Liver (tissue), 8 donors: ENCODE measurements at regions not wholly inside any gene's neighbourhood (a gene's known extent, or its start where the extent isn't known, plus 50 kb on each side); places are given as distances from the start of the nearest gene placed in this dataset.

Source experiments
- DNase-seq: peaks from one replicate; pipeline ENCODE4 v3.0.0-alpha.2; 2017; ENCODE audit warnings: low spot score
- H3K27ac ChIP-seq, 2 donors: one replicate each; pipeline ENCODE4 v1.7.0; 2013; ENCODE audit warnings: inconsistent platforms in 2 of 2, low read length in 2 of 2, control low read depth in 1 of 2, low read depth in 1 of 2, mild to moderate bottlenecking in 1 of 2
- H3K27me3 ChIP-seq, 4 donors: one replicate each; pipeline versions ENCODE4 v1.6.1 to v1.7.0; 2013; ENCODE audit warnings: low read length in 3 of 4, inconsistent platforms in 1 of 4, mild to moderate bottlenecking in 1 of 4, moderate library complexity in 1 of 4; ENCODE audit not compliant: control insufficient read depth in 4 of 4, insufficient read depth in 4 of 4
- H3K36me3 ChIP-seq, 4 donors: one replicate each; pipeline versions ENCODE4 v1.6.1 to v1.7.0; 2013; ENCODE audit warnings: low read length in 3 of 4, mild to moderate bottlenecking in 3 of 4, low read depth in 1 of 4, moderate library complexity in 1 of 4; ENCODE audit not compliant: control insufficient read depth in 4 of 4, insufficient read depth in 3 of 4
- H3K4me1 ChIP-seq, 4 donors: one replicate each; pipeline versions ENCODE4 v1.6.1 to v1.7.0; 2013; ENCODE audit warnings: low read length in 3 of 4, mild to moderate bottlenecking in 3 of 4, moderate library complexity in 1 of 4; ENCODE audit not compliant: control insufficient read depth in 4 of 4, insufficient read depth in 4 of 4
- H3K4me3 ChIP-seq, 3 donors: one replicate each; pipeline versions ENCODE4 v1.6.1 to v1.7.0; 2013; ENCODE audit warnings: low read length in 3 of 3, control low read depth in 1 of 3, low read depth in 1 of 3, mild to moderate bottlenecking in 1 of 3
- H3K9ac ChIP-seq, 2 donors: one replicate each; pipeline ENCODE4 v1.7.0; 2013; ENCODE audit warnings: low read length in 2 of 2, mild to moderate bottlenecking in 2 of 2, moderate library complexity in 2 of 2, control low read depth in 1 of 2, low read depth in 1 of 2
- H3K9me3 ChIP-seq, 4 donors: one replicate each; pipeline versions ENCODE4 v1.6.1 to v1.7.0; 2013; ENCODE audit warnings: low read length in 3 of 4; ENCODE audit not compliant: control insufficient read depth in 4 of 4
- ATF3 ChIP-seq: IDR thresholded peaks from 2 replicates; pipeline ENCODE4 v1.6.1; 2016; ENCODE audit warnings: antibody characterized with exemption
- CTCF ChIP-seq: fragments of 150-350 bp; IDR thresholded peaks from 2 replicates; pipeline ENCODE4 v1.5.1; 2017; ENCODE audit warnings: improper control_type of control experiment, low read depth, low read length; ENCODE audit not compliant: missing input control
- EGR1 ChIP-seq, 2 donors: IDR thresholded peaks; 2 replicates each; pipeline ENCODE4 v1.6.1; 2016 to 2018; ENCODE audit warnings: antibody characterized with exemption in 2 of 2, low read depth in 2 of 2
- FOXA1 ChIP-seq: IDR thresholded peaks from 2 replicates; pipeline ENCODE4 v1.6.1; 2016; ENCODE audit warnings: antibody characterized with exemption
- FOXA2 ChIP-seq: IDR thresholded peaks from 2 replicates; pipeline ENCODE4 v1.6.1; 2016; ENCODE audit warnings: antibody characterized with exemption
- GABPA ChIP-seq, 2 donors: IDR thresholded peaks in 1 of 2; conservative IDR thresholded peaks in 1 of 2; 2 replicates each; pipeline ENCODE4 v1.6.1; 2016; ENCODE audit warnings: antibody characterized with exemption in 2 of 2, mild to moderate bottlenecking in 1 of 2, moderate library complexity in 1 of 2
- HNF4A ChIP-seq, 2 donors: conservative IDR thresholded peaks; 2 replicates each; pipeline ENCODE4 v1.6.1; 2016; ENCODE audit warnings: antibody characterized with exemption in 2 of 2, mild to moderate bottlenecking in 2 of 2
- HNF4G ChIP-seq: IDR thresholded peaks from 2 replicates; pipeline ENCODE4 v1.6.1; 2016; ENCODE audit warnings: antibody characterized with exemption
- NR2F2 ChIP-seq: IDR thresholded peaks from 2 replicates; pipeline ENCODE4 v1.6.1; 2016; ENCODE audit warnings: antibody characterized with exemption
- RAD21 ChIP-seq, 2 donors: IDR thresholded peaks; 2 replicates each; pipeline ENCODE4 v1.6.1; 2016; ENCODE audit warnings: antibody characterized with exemption in 2 of 2, mild to moderate bottlenecking in 2 of 2
- RXRA ChIP-seq, 2 donors: IDR thresholded peaks; 2 replicates each; pipeline ENCODE4 v1.6.1; 2017 to 2018; ENCODE audit warnings: antibody characterized with exemption in 2 of 2, mild to moderate bottlenecking in 1 of 2
- SP1 ChIP-seq: IDR thresholded peaks from 2 replicates; pipeline ENCODE4 v1.6.1; 2018; ENCODE audit warnings: antibody characterized with exemption, mild to moderate bottlenecking
- TAF1 ChIP-seq: conservative IDR thresholded peaks from 2 replicates; pipeline ENCODE4 v1.6.1; 2016; ENCODE audit warnings: antibody characterized with exemption, mild to moderate bottlenecking
- YY1 ChIP-seq: IDR thresholded peaks from 2 replicates; pipeline ENCODE4 v1.6.1; 2016; ENCODE audit warnings: antibody characterized with exemption, mild to moderate bottlenecking
- ZBTB33 ChIP-seq: IDR thresholded peaks from 2 replicates; pipeline ENCODE4 v1.6.1; 2016; ENCODE audit warnings: antibody characterized with exemption
- WGBS: extraction: QIAGEN DNeasy Blood & Tissue Kit; methylation state at CpG from one replicate; pipeline ENCODE4 v1.1.7; 2013; 5-methylcytosine and 5-hydroxymethylcytosine counted together
- donor health status: healthy.
- donor health status: healthy.
- donor health status: healthy.
- donor health status: healthy.
- donor health status: healthy.

- H3K9ac ChIP-seq = no peak overlapping the region
- TF ChIP-seq NR2F2 = no peak
- no peak for TF ChIP-seq RAD21 (IDR thresholded peaks at IDR 0.05)
- TF ChIP-seq RXRA (IDR thresholded peaks at IDR 0.05) = no peak
- TF ChIP-seq CTCF = no peak
- TF ChIP-seq EGR1 (IDR thresholded peaks at IDR 0.05; ENCODE audit: low read depth in 2 of 2) = no peak
- no peak for TF ChIP-seq HNF4A (conservative IDR thresholded peaks at IDR 0.05)
- TF ChIP-seq FOXA2 = no peak
- no peak for TF ChIP-seq HNF4G
- no peak for TF ChIP-seq GABPA (IDR thresholded peaks at IDR 0.05 in 1 of 2, conservative IDR thresholded peaks at IDR 0.05 in 1 of 2)
- no peak for TF ChIP-seq ZBTB33
- no peak for TF ChIP-seq FOXA1
- H3K4me3 ChIP-seq = no peak overlapping the region
- no peaks in the 10 kb centered on the region for H3K27me3 ChIP-seq
- H3K36me3 ChIP-seq = no peaks in the 10 kb centered on the region
- H3K27ac ChIP-seq = no peak overlapping the region
- no peak for DNase-seq
- no peaks in the 10 kb centered on the region for H3K9me3 ChIP-seq
- no peaks in the 10 kb centered on the region for H3K4me1 ChIP-seq
- 90% methylated on average over 2 of the region's 2 CpGs for WGBS
Observed at GRCh38 chr2:138183705-138184104, 219.4 kb downstream of the HNMT start.

- no peak for DNase-seq
- Histone ChIP-seq H3K27me3 (no peaks in the 10 kb centered on the region), H3K4me1 (no peaks in the 10 kb centered on the region), H3K27ac (no peak overlapping the region), H3K4me3 (no peak overlapping the region), H3K36me3 (no peaks in the 10 kb centered on the region), H3K9me3 (no peaks in the 10 kb centered on the region), H3K9ac (no peak overlapping the region)
- 48% methylated on average over 1 of the region's 1 CpG for WGBS
- TF ChIP-seq RXRA (IDR thresholded peaks at IDR 0.05) (no peak), HNF4A (conservative IDR thresholded peaks at IDR 0.05) (no peak), ATF3 (no peak), CTCF (no peak), FOXA2 (no peak), HNF4G (no peak), SP1 (no peak), TAF1 (no peak), YY1 (no peak), ZBTB33 (no peak), GABPA (IDR thresholded peaks at IDR 0.05 in 1 of 2, conservative IDR thresholded peaks at IDR 0.05 in 1 of 2) (no peak), EGR1 (IDR thresholded peaks at IDR 0.05; ENCODE audit: low read depth in 2 of 2) (no peak), NR2F2 (no peak)
Observed at GRCh38 chr2:138184428-138184827, 220.2 kb downstream of the HNMT start.
